Esophagus squamous epithelium (tissue), 4 donors: ENCODE measurements at regions not wholly inside any gene's neighbourhood (a gene's known extent, or its start where the extent isn't known, plus 50 kb on each side); places are given as distances from the start of the nearest gene placed in this dataset.

Experiments used
- CTCF ChIP-seq, 6 experiments: fragments of 450-650 bp in 4 of 6; fragments of 200-600 bp in 2 of 6; sonication (generic) in 2 of 6; IDR thresholded peaks; one replicate each; pipeline ENCODE4 v1.5.1; 2016 to 2019; ENCODE audit warnings: antibody characterized with exemption in 6 of 6, mild to moderate bottlenecking in 4 of 6, moderate library complexity in 4 of 6
- POLR2A ChIP-seq, 4 donors: fragments of 450-650 bp; IDR thresholded peaks; one replicate each; pipeline ENCODE4 v1.6.1; 2017; ENCODE audit warnings: antibody characterized with exemption in 4 of 4, mild to moderate bottlenecking in 4 of 4, moderate library complexity in 3 of 4

- TF ChIP-seq CTCF (IDR thresholded peaks at IDR 0.05) (no peak), POLR2A (IDR thresholded peaks at IDR 0.05) (no peak)
Measured at GRCh38 chr16:7183768-7184167, 148.9 kb upstream of the RBFOX1 start.
